GM10266 (cell line): ENCODE measurements at regions not wholly inside any gene's neighbourhood (a gene's known extent, or its start where the extent isn't known, plus 50 kb on each side); places are given as distances from the start of the nearest gene placed in this dataset.
"Not testable (repeated sequence)": the region's sequence is repeated elsewhere in the genome, so short reads cannot be mapped to it uniquely, and the experiment has no call there.

Experiments used
- DNase-seq: peaks from one replicate; pipeline ENCODE4 v3.0.0; 2012; ENCODE audit errors: extremely low spot score
- CTCF ChIP-seq: IDR thresholded peaks from 2 replicates; pipeline ENCODE4 v1.5.1; 2012; ENCODE audit warnings: mild to moderate bottlenecking, low read depth; ENCODE audit not compliant: control insufficient read depth, insufficient read depth; ENCODE audit errors: missing control alignments

- no peak for DNase-seq
These were observed 81.1 kb downstream of the UFM1 start for GRCh38 chr13:38430796-38431195.

GRCh38 chr13:38440666-38441065, 91.0 kb downstream of the UFM1 start:
- DNase-seq: no peak

More at GRCh38 chr13:38430796-38431195, 81.1 kb downstream of the UFM1 start:
- TF ChIP-seq CTCF: no peak

DNA sequence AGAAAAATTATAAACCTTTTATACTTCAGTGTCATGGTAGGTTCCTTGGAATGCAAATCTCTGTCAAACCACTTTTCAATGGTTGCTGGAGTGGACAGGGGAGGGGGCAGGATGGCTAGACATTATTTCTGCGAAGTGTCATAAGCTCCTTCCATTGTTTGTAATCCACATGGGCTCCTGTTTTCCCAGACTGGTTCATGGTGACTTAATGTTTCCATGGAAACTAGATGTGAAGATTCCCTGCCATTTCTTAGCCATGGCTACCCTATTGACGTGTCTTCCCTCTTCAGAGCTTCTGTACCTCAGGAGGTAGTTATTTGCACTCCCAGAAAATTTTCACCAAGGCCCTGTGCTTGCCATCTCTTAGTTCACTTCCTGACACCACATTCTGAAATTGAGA, 95.3 kb downstream of the UFM1 start:
- no peak for TF ChIP-seq CTCF
- no peak for DNase-seq

More at GRCh38 chr13:38440666-38441065, 91.0 kb downstream of the UFM1 start:
- no peak for TF ChIP-seq CTCF

GRCh38 chr13:38452656-38453055, 103.0 kb downstream of the UFM1 start:
- TF ChIP-seq CTCF: no peak
- no peak for DNase-seq

GRCh38 chr13:38462605-38463004, 113.0 kb downstream of the UFM1 start:
- no peak for DNase-seq
- TF ChIP-seq CTCF: no peak

GRCh38 chr13:38463048-38463447, 113.4 kb downstream of the UFM1 start:
- TF ChIP-seq CTCF: no peak
- DNase-seq: no peak

DNA sequence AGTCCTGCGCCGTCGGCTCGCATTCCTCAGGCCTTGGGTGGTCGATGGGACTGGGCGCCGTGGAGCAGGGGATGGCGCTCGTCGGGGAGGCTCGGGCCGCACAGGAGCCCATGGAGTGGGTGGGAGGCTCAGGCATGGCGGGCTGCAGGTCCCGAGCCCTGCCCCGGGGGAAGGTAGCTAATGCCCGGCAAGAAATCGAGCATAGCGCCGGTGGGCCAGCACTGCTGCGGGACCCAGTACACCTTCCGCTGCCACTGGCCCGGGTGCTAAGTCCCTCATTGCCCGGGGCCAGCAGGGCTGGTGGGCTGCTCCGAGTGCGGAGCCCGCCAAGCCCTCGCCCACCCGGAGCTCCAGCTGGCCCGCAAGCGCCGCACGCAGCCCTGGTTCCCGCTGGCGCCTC, 122.8 kb downstream of the UFM1 start:
- DNase-seq: not testable (repeated sequence)

DNA sequence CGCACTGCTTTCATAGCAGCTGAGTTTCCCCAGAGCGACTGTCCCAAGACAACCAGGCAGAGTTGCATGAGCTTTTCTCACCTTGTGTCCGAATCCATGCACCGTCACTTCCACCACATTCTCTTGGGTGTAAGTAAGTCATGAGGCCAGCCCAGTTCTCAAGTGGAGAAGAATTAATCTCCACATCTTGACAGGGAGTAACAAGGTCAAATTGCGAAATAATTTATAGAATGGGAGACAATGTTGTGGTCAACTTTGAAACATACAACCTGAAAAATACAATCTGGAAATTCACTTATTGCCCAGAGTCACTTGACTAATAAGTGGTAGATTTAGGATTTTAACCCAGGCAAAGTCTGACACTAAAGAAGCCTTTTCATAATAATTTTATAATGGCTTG, 123.7 kb downstream of the UFM1 start:
- TF ChIP-seq CTCF: no peak
- DNase-seq: no peak
